Endothelial cell (in vitro differentiated cells): ENCODE measurements at regions not wholly inside any gene's neighbourhood (a gene's known extent, or its start where the extent isn't known, plus 50 kb on each side); places are given as distances from the start of the nearest gene placed in this dataset.

Source experiments
- DNase-seq: peaks from one replicate; pipeline ENCODE4 v3.0.0; 2021; ENCODE audit warnings: low spot score
- H3K27ac Mint-ChIP-seq: one replicate; pipeline ENCODE4 v1.8.0; 2021; ENCODE audit warnings: mixed read lengths, inconsistent platforms; ENCODE audit not compliant: unreplicated experiment
- H3K27me3 Mint-ChIP-seq: one replicate; pipeline ENCODE4 v1.8.0; 2021; ENCODE audit warnings: mild to moderate bottlenecking, moderate library complexity, mixed read lengths, inconsistent platforms; ENCODE audit not compliant: unreplicated experiment
- H3K36me3 Mint-ChIP-seq: one replicate; pipeline ENCODE4 v1.8.0; 2021; ENCODE audit warnings: mild to moderate bottlenecking, low read depth, mixed read lengths, inconsistent platforms; ENCODE audit not compliant: unreplicated experiment
- H3K4me1 Mint-ChIP-seq: one replicate; pipeline ENCODE4 v1.8.0; 2021; ENCODE audit warnings: mild to moderate bottlenecking, mixed read lengths, inconsistent platforms; ENCODE audit not compliant: unreplicated experiment
- H3K4me3 Mint-ChIP-seq: one replicate; pipeline ENCODE4 v1.8.0; 2021; ENCODE audit warnings: mild to moderate bottlenecking, mixed read lengths, inconsistent platforms; ENCODE audit not compliant: unreplicated experiment
- H3K9me3 Mint-ChIP-seq: one replicate; pipeline ENCODE4 v1.8.0; 2021; ENCODE audit warnings: mixed read lengths, inconsistent platforms; ENCODE audit not compliant: unreplicated experiment
- TF ChIP-seq, protein P1 (sequence below): fragments of 200-600 bp; sonication (generic); IDR thresholded peaks from one replicate; pipeline ENCODE4 v1.5.0; 2021; ENCODE audit warnings: antibody characterized with exemption; ENCODE audit not compliant: unreplicated experiment

GRCh38 chr2:145413261-145414030 is 893.5 kb upstream of the ZEB2 start:
- H3K27me3 Mint-ChIP-seq = no peaks in the 10 kb centered on the region
- H3K4me1 Mint-ChIP-seq = no peaks in the 10 kb centered on the region
- TF ChIP-seq, protein P1, sequence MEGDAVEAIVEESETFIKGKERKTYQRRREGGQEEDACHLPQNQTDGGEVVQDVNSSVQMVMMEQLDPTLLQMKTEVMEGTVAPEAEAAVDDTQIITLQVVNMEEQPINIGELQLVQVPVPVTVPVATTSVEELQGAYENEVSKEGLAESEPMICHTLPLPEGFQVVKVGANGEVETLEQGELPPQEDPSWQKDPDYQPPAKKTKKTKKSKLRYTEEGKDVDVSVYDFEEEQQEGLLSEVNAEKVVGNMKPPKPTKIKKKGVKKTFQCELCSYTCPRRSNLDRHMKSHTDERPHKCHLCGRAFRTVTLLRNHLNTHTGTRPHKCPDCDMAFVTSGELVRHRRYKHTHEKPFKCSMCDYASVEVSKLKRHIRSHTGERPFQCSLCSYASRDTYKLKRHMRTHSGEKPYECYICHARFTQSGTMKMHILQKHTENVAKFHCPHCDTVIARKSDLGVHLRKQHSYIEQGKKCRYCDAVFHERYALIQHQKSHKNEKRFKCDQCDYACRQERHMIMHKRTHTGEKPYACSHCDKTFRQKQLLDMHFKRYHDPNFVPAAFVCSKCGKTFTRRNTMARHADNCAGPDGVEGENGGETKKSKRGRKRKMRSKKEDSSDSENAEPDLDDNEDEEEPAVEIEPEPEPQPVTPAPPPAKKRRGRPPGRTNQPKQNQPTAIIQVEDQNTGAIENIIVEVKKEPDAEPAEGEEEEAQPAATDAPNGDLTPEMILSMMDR = no peak
- H3K36me3 Mint-ChIP-seq = no peaks in the 10 kb centered on the region
- H3K9me3 Mint-ChIP-seq = no peaks in the 10 kb centered on the region
- no peak for DNase-seq
- no peak overlapping the region for H3K4me3 Mint-ChIP-seq
- no peak overlapping the region for H3K27ac Mint-ChIP-seq

DNA sequence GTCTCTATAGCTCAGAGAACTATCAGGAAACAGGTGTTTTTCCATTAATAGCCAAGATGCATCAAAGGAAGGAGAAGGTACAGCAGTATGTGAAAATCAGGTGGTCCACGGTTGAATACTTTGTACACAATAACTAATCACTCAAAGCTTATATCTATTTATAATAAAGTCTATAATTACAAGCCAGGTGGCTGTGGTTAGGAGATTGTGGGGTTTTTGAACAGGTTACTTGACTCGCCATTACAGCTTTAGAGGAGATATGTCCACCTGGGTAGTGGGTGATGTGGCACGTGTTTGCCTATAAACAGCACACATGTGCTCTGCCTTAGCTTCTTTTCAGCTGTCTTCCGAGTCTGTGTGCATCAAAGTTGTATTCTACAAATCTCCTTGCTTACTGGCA is 892.2 kb upstream of the ZEB2 start:
- TF ChIP-seq, protein P1 = no peak
- H3K36me3 Mint-ChIP-seq = no peaks in the 10 kb centered on the region

GRCh38 chr2:145411493-145411892 is 891.6 kb upstream of the ZEB2 start:
- TF ChIP-seq, protein P1 = no peak
- Mint-ChIP-seq H3K9me3 (no peaks in the 10 kb centered on the region), H3K36me3 (no peaks in the 10 kb centered on the region), H3K27me3 (no peaks in the 10 kb centered on the region), H3K27ac (no peak overlapping the region), H3K4me3 (no peak overlapping the region), H3K4me1 (no peaks in the 10 kb centered on the region)
- DNase-seq = no peak

More for the DNA sequence above, 892.2 kb upstream of the ZEB2 start:
- H3K4me1 Mint-ChIP-seq = no peaks in the 10 kb centered on the region
- H3K27ac Mint-ChIP-seq = no peak overlapping the region
- H3K27me3 Mint-ChIP-seq = no peaks in the 10 kb centered on the region
- DNase-seq = no peak
- no peak overlapping the region for H3K4me3 Mint-ChIP-seq
- H3K9me3 Mint-ChIP-seq = no peaks in the 10 kb centered on the region

GRCh38 chr2:145410086-145410485 is 890.2 kb upstream of the ZEB2 start:
- H3K9me3 Mint-ChIP-seq = no peaks in the 10 kb centered on the region
- TF ChIP-seq, protein P1 = no peak
- no peaks in the 10 kb centered on the region for H3K4me1 Mint-ChIP-seq
- no peak for DNase-seq
- H3K27ac Mint-ChIP-seq = no peak overlapping the region
- no peaks in the 10 kb centered on the region for H3K36me3 Mint-ChIP-seq
- H3K27me3 Mint-ChIP-seq = no peaks in the 10 kb centered on the region
- H3K4me3 Mint-ChIP-seq = no peak overlapping the region

- no peaks in the 10 kb centered on the region for H3K9me3 Mint-ChIP-seq
- no peak overlapping the region for H3K4me3 Mint-ChIP-seq
- no peaks in the 10 kb centered on the region for H3K36me3 Mint-ChIP-seq
- H3K27ac Mint-ChIP-seq = no peak overlapping the region
- H3K4me1 Mint-ChIP-seq = no peaks in the 10 kb centered on the region
- no peak for DNase-seq
- H3K27me3 Mint-ChIP-seq = no peaks in the 10 kb centered on the region
- TF ChIP-seq, protein P1 = no peak
Measured at GRCh38 chr2:145408980-145409379, 889.1 kb upstream of the ZEB2 start.
